HG03039 (cell line): ENCODE measurements at regions not wholly inside any gene's neighbourhood (a gene's known extent, or its start where the extent isn't known, plus 50 kb on each side); places are given as distances from the start of the nearest gene placed in this dataset.

ENCODE experiments used
- ATAC-seq: cut with Tn5 transposase; IDR thresholded peaks from one replicate; pipeline ENCODE4 v1.9.1; 2021; ENCODE audit warnings: mild to moderate bottlenecking, moderate library complexity; ENCODE audit not compliant: unreplicated experiment

DNA sequence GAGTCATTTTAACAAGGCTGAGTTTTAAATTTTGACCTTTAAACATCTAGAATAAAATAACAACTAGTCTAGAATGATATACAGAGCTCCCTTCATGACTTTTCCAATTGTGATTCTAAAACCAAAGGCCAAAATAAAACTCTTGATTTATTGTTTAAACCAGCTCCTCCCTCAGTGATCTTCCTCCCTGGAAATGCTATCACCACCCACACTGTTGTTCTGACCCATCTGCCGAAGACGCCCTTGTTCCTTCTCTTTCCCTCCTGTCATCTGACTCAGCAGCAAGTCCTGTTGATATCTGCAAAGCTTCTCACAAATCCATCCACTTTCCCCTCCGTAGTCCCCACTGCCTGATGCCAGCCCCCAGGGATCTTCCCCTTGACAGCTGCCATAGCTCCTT is 231.6 kb upstream of the DYNLRB2 start:
- no peak for ATAC-seq

DNA sequence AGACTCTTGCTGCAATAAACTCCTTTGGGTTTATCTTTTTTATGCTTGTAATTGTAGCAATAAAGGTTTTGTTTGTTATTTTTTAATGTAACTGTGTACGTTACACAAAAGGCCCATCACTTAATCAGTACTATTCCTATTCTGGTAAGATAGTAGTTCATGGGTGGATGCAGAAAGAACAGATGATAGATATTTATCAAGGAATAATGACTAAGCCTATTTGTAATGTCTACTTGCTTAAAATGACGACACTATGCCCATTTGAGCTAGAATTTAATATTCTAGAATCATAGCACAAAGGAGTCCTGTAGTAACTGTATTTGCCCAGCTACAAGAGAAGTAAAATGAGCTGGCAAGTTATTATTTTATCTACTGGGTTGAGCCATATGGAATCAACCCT is 235.4 kb upstream of the DYNLRB2 start:
- no peak for ATAC-seq

DNA sequence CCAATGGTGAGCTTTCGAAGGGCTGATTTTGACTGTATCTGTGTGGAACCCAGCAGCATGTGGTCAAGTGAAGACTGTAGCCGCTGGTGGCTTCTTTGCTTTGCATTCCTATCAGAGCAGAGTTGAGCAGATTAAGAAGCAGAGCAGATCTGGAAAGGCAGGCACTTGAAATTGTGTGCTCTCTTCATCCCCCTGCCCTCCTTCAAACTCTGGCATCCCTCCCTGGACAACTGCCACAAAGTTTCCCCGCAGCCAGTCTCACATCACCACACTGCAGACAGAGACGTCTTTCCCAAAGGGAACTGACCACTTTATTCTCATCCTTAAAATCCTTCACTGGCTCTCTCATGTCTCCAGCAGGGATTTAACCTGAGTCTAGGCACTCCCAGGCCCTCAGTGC is 237.1 kb upstream of the DYNLRB2 start:
- ATAC-seq, result no peak

DNA sequence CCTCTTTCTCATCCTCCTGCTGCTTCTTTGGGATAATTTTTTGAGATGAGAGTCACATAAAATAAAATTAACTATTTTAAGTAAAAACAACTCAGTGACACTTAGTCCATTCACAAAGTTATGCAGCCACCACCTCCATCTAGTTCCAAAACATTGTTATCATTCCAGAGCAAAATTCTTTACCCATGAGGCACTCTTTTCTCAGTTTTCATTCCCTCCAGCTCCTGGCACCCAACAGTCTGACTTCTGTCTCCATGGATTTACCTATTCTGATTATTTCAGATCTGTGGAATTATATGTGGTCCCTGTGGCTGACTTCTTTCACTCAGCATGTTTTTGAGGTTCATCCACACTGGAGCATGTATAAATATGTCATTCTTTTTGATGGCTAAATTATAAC is 239.9 kb upstream of the DYNLRB2 start:
- ATAC-seq, result no peak

DNA sequence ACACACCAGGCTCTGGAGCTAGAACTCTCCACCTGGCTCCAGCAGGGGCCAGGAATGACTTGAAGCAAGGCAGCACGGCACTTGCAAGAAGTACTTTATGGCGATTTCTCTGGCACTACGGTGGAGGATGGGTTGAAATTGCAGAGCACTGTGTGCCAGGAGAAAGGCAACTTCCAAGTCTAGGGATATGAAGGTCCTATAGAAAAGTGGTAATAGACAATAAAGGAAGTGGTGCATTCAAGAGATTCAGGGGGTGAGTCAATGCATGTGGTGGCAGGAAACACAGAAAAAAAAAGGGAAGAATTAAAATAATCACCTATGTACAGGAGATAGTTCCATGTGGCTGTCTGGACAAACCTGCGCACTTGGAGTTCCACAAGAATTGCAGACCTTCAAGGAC is 240.3 kb upstream of the DYNLRB2 start:
- no peak for ATAC-seq

DNA sequence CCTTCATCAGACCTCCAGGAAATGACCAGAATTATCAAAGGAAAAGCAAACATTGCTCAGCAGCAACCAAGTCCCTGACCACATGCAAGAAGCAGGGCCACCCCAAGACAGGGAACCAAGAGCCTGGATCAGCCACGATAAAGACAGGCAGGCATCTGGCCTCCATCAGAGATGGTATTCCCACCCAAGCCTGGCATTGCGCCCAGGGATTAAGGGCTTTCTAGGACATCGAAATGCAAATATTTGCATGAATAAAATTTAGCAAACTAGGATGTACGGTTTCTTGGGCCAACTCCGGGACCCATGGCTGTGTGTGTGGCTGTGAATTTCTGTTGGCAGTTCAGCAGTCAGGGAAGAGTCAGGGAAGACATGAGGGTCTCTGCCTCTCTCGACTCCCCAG is 241.4 kb upstream of the DYNLRB2 start:
- no peak for ATAC-seq

DNA sequence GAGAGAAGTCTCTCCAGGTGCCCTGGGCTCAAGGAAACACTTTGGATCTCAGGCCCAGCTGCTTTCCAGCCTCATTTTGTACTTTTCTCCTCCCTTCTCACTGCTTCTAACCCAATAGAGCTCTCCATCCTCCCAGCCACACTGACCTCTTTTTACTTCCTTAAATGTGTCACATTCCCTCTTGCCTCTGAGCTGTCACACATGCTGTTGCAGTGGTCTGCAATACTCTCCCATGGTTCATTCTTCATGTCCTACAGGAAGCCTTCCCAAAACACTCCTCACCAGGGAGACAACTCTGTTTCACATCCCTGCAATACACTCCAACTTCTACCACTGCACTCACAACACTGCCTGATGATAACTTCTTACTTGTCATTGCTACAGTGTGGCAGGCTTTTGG is 242.1 kb upstream of the DYNLRB2 start:
- ATAC-seq, result no peak

DNA sequence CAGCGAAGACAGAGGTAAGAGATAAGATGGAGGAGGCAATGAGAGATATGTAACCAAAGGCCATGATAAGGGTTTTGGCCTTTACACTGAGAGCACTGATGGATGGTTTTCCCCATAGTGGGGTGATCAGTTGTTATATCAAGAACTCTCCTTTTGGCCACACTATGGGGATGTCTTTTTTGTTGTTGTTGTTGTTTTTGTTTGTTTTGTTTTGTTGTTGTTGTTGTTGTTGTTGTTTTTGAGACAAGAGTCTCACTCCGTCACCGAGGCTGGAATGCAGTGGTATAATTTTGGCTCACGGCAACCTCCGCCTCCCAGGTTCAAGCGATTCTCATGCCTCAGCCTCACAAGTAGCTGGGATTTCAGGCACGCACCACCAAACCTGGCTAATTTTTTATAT is 244.8 kb upstream of the DYNLRB2 start:
- ATAC-seq, result no peak

DNA sequence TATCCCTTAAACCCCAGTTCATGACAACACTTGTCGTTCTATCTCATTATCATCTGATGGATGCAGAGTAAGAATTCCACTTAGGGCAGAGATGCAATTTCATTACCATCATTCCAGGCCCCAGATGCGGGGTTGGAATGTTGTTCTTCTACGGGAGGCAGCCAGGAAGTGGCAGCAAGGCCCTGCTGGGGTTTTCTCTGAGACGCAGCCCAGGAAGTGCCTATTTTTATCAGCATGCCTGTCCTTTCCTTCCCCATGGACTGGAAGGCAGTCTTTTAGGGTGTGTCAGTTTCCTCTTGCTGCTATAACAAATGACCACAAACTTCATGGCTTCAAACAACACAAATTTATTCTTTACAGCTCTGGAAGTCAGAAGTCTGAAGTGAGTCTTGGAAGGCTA is 246.6 kb upstream of the DYNLRB2 start:
- ATAC-seq, result no peak

DNA sequence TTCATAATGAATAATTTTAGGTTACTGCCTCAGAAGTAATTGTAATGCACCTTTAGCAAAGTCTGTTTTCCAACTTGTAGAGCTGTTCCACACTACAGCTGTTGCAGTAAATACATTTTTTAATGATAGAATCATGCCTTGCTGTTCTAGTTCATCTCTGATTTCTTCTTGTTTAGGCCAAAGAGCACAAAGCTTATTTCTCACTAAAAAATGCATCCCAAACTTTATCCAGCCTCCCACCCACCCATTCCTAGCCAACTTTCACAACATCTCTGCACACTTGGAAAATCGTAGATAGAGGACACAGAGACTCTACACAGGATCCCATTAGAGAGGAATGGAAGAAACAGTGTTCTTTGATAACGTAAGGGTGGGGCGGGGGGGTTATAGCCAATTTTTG is 252.2 kb upstream of the DYNLRB2 start:
- ATAC-seq, result no peak

DNA sequence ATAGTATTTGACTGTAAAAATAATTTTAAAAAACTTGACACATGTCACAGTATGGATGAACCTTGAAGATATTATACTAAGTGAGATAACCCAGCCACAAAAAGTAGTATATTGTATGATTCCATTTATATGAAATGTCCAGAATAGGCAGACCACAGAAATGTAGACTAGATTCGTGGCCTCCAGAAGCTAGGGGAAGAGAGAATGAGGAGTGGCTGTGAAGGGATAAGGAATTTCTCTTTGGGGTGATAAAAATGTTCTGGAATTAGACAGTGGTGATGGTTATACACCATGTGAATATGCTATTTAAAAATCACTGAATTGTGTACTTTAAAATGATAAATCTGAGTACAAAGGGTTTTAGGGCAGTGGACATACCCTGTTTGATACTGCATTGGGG is 253.1 kb upstream of the DYNLRB2 start:
- ATAC-seq, result no peak

DNA sequence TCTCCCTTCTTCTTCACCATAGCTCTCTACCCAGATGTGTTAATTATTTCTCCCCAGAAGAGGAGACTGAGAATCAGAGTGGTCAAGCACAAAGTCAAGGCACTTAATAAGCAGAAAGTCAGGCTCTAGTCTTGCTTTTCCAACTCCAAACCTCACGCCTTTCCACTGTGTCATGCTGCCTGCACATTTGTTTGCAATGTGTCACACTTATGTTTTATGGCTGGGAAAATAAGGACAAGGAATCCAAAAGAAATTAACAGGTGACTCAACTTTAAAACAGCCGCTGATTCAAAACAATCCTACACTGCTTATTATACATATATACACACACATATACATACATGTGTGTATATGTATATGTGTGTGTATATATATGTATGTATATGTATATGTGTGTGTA is 255.7 kb upstream of the DYNLRB2 start:
- ATAC-seq, result no peak

DNA sequence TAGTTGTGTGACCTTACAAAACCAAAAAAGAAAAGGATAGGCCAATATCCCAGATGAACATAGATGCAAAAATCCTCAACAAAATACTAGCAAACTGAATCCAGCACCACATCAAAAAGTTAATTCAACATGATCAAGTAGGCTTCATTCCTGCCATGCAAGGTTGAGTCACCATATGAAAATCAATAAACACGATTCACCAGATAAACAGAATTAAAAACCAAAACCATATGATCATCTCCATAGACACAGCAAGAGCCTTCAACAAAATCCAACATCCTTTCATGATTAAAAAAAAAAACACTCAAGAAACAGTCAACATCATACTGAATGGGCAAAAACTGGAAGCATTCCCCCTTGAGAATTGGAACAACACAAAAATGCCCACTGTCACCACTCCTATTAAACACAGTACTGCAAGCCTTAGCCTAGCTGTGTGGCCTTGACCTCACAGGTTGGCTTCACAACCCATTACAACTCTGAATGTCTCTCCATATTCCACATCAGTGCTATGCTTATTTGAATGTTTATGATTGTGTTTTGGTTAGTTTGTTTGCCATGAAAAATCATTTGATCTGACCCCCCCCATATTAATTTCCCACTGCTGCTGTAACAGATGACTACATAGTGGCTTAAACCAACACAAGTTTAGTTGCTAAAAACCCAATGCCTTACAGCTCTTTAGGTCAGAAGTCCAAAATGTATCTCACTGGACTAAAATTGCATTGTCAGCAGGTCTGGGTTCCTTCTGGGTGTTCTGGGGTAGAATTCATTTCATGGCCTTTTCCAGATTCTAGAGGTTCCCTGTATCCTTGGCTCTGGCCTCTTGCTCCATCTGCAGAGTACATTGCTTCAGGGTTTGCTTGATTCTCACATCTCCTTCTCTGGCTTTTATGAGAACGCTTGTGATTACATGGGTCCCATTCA is 257.1 kb upstream of the DYNLRB2 start:
- ATAC-seq, result no peak

DNA sequence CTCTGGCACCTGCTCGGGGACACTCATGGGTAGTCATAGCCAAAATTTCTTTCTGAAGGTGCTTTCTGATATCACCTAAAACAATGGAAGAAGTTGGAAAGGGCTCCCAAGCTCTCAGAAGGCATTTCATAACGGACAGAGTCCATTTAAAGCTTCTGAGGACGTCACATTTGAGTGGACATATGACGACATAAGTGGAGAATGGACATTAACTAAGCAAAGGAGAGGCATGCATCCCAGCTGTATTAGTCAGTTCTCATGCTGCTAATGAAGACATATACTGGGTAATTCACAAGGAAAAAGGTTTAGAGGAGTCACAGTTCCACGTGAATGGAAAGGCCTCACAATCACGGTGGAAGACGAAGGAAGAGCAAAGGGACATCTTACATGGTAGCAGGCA is 260.2 kb upstream of the DYNLRB2 start:
- ATAC-seq, result no peak

DNA sequence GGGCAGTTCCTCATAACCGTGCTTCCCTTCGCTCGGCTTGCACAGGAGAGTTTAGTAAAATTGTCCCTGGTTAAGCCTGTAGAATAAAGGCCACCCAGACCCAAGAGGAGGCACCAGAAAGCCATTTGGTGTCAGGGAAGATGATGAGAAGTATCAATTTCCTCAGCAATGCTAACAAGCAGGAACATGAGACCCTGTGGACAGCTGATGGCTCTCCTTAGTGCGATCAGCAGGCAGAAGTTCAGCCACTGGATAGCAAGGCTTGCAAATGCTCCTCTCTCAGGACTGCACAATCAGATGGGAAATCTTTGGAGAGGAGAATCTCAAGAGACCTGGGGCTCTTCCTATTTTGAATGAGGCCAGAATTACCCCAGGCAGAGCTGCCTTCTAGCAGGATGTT is 261.1 kb upstream of the DYNLRB2 start:
- ATAC-seq, result no peak

DNA sequence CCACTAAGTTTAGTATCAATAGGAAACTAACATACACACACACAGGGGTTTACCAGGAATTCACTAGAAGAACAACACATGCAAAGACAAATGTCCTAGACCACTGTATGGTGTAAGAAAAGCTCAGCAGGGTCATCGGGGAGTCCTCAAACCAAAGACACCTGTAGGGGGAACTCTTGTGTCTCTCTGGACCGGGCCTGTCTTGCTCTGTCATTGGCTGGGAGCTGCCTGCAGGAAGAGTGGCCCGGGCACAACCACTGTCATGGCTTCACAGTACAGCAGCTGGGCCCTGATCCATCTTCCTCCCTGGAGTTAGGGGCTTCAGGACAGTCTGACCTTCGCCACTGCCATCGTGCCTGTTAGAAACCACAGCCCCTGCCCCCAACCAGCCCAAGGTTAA is 263.6 kb upstream of the DYNLRB2 start:
- ATAC-seq, result no peak

DNA sequence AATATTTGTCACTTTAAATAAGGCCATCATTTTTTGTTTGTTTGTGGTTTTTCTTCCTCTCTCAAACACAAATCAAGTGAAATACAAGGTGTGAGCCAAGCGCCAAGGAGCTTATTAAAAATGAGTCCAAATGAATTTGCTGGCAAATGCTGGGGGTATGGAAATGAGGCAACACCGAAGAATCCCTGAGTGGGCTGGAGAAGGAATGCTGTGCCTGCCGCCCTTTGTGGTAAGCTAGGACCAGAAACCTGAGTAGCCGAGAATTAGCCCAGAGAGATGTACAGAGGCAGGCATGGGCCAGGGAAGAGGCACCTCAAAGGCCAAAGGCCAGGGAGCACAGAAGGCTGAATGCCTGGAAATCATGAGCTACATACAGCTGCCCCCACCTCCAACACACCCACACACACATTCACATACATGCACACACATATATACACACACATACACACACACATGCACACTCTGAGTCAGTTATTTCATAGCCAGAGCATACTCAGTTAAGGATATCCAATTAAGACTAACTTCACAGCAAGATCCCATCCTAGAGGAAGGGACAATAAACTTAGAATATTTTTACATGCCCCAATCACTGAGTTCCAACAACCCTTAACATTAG is 266.1 kb upstream of the DYNLRB2 start:
- ATAC-seq, result no peak

DNA sequence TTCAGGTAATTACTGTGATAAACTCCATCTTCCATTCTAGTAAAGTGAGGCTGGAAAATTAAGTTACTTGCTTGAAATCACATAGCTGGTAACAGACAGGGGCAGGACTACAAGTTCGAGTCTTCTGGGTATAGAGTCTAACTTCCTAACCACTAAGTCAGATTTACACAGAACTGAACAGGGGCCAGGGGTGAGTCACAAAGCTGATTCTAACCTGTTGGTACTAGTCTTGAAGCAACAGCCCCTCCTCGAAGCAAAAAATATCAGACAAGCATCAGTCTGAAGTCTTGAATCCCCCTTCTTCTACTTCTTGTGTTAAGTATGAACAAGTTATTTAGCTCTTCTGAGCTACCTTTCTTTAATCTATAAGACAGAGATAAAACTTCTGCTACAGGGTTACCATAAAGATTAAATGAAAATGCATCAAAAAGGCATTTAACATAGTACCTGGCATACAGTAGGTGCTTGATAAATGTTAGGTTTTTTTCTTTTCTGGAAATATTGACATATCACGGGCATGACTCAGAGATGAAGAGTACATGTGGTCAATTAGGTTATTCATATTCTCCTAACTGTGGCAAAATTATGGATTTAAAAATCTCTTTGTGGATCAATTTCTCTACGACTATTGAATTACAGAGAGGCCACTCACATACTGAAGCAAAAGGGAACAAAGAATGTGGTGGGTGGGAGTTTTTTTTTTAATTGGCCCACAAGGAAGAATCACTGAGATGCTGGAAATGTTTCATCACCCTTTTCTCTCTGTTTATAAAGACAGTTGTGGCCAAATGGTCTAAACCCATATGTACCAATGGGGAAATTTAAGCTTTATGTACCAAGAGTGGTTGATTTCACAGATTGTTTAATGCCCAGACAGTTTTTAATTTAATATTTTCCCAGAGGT is 266.9 kb upstream of the DYNLRB2 start:
- no peak for ATAC-seq

DNA sequence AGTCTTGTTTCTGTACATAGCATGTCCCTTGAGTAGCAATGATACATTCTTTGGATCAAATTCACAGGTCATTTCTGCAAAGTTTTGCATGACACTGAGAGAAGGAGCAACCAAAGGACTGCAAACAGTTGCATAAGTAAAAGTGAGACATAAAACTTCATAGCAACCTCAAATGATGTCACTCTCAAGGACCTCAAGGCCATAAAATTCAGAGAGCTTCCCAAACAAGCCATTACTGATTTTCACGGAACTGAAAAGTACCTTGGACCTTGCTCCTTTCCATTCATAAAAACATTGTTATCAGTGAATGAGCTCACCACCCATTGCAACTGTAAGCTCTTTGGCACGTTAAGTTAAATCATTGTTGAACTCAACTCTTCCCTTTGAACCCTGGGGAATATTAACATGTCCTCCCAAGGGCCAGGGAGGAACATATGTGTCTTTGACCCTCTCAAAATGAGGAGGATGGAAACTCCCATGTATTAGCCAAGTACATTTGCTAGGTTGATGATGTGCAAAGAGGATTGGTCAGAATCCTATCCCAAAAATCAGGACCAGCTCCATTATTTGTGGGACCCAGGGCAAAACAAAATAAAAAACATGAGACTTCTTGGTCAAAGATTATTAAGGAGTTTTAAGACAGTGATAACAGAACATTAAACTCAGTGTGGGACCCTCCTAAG is 275.0 kb upstream of the DYNLRB2 start:
- ATAC-seq, result no peak

DNA sequence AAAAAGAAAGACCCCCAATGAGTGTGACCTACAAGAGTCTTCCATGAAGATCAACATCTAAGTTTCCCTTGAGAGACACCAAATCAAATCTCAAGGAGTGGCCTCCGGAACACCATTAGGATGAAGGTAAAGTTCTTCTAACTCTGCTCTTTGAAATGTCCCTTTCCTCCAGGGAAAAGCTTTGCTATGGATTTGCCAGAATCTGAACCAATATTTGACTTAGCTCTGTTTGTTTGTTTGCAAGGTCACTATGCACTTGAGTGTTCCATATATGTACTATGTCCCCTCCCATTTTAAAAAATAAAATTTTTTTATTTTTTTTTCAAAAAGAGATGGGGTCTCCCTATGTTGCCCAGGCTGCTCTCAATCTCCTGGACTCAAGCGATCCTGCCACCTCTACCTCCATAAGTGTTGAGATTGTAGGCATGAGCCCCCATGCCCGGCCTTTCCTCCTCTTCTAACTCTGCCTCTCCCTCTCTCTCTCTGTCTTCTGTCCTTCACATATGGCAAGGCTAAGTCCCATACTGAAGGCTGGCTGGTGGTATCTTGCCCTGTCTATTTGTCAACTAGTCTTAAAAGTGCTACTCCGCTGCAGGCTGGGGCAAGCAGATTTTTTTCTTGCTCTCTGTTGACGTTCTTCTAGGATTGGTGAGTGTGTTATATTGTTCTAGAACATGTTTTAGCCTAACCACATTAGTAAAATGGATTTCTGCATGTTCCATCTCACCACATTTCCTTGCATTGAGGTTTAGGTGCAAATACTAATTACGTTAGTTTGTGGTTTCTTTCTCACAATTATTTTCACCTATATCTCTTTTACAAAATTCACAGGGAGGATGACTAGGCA is 276.7 kb upstream of the DYNLRB2 start:
- ATAC-seq, result no peak
